ENCODE measurements at regions not wholly inside any gene's neighbourhood (a gene's known extent, or its start where the extent isn't known, plus 50 kb on each side); places are given as distances from the start of the nearest gene placed in this dataset.

GRCh38 chr14:101340556-101340955 is 220.7 kb upstream of the DIO3 start:
- no peak for DNase-seq

- no peak for DNase-seq
Measured at GRCh38 chr14:101347893-101348777, 213.2 kb upstream of the DIO3 start.

GRCh38 chr14:101349108-101349507 is 212.2 kb upstream of the DIO3 start:
- DNase-seq, result no peak

GRCh38 chr14:101350021-101350420 is 211.3 kb upstream of the DIO3 start:
- no peak for DNase-seq

- no peak for DNase-seq
Measured at GRCh38 chr14:101350691-101351090, 210.6 kb upstream of the DIO3 start.

DNA sequence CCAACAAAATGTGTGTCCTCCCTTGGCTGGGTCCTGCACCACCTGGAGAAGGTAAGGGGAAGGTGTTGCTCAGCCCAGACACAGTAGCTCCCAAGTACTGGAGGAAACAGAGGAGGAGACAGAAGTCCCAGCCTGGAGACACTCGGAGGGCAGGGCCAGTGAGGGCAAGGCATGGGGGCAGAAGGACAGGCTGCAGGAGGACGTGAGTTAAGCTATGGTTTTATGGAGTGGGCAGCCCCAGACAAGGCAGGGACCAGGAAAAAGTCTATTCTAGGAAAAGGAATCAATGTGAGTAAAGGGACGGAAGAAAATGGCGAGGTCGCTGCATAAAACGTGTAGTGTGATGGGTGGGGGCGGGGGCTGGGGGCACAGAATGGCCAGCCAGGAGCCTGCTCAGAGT is 210.1 kb upstream of the DIO3 start:
- no peak for DNase-seq

GRCh38 chr14:101351769-101352168 is 209.5 kb upstream of the DIO3 start:
- no peak for DNase-seq

- no peak for DNase-seq
Measured at GRCh38 chr14:101352567-101352966, 208.7 kb upstream of the DIO3 start.

DNA sequence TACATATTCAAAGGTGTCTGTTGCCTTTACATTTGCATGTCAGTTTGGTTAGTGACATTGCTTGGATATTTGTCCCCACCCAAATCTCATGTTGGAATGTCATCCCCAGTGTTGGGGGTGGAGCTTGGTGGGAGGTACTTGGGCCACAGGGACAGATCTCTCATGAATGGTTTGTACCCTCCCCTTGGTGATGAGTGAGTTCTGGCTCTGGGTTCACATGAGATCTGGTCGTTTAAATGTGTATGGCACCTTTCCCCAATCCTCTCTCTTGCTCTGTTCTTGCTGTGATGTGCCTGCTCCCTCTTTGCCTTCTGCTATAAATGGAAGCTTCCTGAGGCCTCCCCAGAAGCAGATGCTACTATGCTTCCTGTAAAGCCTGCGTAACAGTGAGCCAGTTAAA is 207.9 kb upstream of the DIO3 start:
- no peak for DNase-seq

GRCh38 chr14:101354726-101355125 is 206.6 kb upstream of the DIO3 start:
- DNase-seq, result no peak

DNA sequence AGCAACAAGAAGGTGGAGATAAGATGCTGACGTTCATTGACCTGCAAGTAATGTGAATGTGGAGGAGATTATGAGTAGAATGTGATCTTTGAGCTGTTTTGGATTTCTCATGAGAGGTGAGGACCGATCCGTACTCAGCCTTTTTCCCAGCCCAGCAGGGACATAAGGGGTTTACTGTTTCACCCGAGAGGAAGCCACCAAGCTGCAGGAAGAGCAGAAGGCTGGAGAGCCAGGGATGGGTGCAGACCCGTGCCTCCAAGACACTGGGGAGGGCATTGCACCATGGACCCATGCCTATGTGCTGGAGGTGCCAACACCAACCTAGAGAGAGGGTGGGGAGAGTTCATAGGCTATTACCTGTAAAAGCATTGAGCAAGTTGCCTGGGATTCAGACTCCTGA is 206.0 kb upstream of the DIO3 start:
- DNase-seq, result no peak

DNA sequence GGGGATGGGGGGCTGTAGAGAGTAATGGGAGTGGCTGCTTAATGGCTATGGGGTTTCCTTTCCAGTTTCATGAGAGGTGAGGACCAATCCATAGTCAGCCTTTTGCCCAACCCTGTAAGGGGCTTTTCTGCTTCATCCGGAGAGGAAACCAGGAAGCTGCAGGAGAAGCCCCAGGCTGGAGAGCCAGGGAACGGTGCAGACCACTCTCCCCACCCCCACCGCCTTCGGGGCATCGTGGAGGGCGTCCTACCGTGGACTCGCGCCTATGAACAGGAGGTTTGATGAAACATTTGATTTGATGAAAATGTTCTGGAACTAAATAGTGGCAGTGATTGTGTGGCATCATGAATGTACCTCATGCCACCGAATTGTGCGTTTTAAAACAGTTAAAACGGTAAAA is 204.3 kb upstream of the DIO3 start:
- DNase-seq, result no peak

- no peak for DNase-seq
Measured at GRCh38 chr14:101357559-101358319, 203.6 kb upstream of the DIO3 start.

- DNase-seq, result no peak
Measured at GRCh38 chr14:101358320-101359125, 202.8 kb upstream of the DIO3 start.

DNA sequence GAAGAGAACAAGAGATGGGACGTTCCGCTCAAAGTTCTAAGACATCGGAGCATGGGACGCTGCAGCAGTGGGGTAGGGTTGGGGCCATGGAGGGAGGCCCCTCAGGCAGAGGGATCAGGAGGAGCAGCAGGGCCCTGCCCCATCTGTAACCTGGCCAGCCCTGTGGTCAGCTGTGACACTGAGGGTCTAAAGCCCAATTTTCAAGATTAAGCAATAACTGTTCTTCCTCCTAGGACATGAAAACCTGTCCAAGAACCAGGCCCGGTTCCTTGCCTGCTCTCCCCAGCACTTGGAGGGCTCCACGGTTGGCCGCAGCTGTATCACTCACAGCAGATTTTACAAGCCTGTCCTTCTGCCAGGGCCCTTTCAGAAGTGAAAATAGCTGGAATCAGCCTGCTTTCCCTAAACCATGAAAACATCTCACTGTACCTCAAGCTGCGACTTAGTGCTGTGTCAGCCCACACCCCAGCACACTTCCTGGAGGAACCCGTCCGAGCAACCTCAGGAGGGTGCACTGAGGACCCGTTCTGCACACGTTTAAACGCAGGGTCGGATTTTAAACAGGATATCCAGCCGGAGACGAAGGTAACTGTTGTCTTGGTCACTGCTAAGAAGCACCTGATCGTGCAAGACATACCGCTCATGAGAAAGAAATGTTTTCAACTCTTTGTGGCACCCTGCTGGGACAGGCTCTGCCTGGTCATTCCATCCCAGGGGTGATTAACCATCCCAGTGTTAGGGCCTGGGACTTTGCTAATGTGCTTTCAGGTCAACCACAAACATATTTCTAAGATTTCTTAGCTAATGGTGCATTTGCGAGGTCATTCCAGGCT is 201.9 kb upstream of the DIO3 start:
- DNase-seq, result no peak

DNA sequence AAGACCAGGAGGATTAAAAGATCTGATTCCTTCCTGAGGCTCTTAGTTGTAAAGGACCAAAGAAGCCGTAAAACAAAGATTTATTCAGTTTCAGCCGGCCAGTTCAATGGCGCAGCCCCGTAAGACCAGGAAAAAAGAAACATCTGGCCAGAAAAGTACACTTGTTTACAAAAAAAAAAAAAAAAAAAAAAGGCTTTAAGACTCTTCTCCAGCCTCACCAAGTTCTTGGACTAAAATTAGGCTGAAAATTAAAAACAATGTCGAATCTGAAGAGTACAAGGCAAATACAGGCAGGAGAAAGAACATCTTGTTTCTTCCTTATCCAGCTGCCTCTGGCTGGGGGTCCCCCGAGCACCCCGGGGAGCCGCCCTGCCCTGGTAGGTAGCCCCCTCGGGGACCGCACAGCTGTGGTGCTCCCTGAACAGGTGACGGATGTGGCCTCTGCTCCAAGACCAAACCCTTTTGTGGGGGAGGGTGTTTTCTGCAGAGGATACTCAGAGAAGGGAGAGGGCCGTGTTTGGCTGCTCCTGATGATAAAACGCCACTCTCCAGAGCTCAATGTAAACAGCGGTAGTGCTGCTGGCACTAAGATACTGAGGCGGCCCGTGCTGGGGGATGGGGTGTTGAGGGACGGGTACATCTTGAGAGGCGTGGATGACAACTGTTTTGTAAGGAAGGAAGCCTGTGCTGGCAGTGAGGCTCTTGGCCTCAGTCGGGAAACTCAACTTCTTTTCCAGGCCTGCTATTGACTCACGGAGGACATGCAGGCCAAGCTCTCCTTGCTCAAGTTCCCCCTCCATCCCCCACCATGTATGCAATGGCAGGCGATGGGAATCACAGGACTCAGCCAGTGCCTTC is 201.0 kb upstream of the DIO3 start:
- no peak for DNase-seq

- DNase-seq, result peak in 1 of 2 donors; percentile 24
Measured at GRCh38 chr14:101361044-101361443, 200.3 kb upstream of the DIO3 start.

DNA sequence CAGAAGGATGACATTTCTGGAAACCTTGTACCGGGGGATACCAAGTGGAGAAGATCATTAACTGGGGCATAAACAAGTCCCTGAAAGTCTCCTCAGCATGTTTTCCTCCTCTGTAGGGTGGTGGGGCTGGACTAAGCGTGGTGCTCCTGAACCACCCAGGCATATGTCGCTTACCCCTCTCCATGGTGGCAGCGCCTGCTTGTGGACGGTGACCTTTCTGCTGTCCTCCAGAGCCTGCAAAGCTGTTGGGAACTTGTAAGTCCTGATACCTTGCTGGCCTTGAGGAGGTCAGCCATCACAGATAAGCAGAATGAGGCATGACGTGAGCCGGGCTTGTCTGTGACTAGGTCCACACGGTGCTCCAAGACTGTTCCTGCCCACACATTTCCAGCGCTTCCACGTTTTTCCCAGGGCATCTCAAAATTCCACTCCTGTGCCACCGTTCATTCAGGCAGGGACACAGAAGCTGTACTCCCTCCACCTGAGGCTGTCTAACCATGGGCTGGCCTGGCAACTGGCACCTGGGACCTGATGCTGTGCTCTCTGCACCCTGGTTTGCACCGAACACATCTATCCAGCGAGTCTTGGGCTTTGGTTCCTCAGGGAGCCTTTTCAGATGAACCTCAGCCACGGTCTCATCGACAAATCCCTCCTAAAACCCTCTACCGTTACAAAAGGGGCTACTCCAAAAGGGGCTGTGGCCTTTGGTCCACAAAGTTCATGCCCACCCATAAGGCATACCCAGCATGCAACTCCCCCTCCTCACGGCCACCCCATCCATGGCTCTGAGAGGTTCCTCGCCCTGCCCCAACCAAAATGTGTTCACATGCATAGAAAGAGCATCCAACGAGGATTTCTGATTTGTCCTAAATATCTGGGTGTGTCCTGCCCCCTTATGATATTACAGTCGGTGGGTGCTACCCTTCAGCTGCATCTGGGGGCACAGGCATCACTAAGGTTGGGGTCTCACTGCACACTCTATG is 199.6 kb upstream of the DIO3 start:
- DNase-seq, result no peak

GRCh38 chr14:101362529-101363260 is 198.6 kb upstream of the DIO3 start:
- DNase-seq, result no peak

GRCh38 chr14:101363261-101363555 is 198.1 kb upstream of the DIO3 start:
- DNase-seq, result no peak

All from CD4-positive, alpha-beta T cell treated with Interferon alpha-2 for 1 hour (primary cell).